Left ventricle myocardium inferior (tissue), 1 donor: ENCODE measurements at regions not wholly inside any gene's neighbourhood (a gene's known extent, or its start where the extent isn't known, plus 50 kb on each side); places are given as distances from the start of the nearest gene placed in this dataset.

Experiments used
- DNase-seq: peaks from one replicate; pipeline ENCODE4 v3.0.0-alpha.2; 2020
- H3K27ac ChIP-seq: fragments of 200-600 bp; replicated peaks from 2 replicates; pipeline ENCODE4 v1.8.0; 2021
- H3K27me3 ChIP-seq: fragments of 200-600 bp; 2 replicates; pipeline ENCODE4 v1.8.0; 2021; ENCODE audit warnings: low read depth
- H3K36me3 ChIP-seq: fragments of 200-600 bp; 2 replicates; pipeline ENCODE4 v1.8.0; 2021
- H3K4me1 ChIP-seq: fragments of 200-600 bp; 2 replicates; pipeline ENCODE4 v1.8.0; 2021
- H3K4me3 ChIP-seq: fragments of 200-600 bp; 2 replicates; pipeline ENCODE4 v1.8.0; 2021; ENCODE audit warnings: mild to moderate bottlenecking, moderate library complexity
- H3K9me3 ChIP-seq: fragments of 200-600 bp; replicated peaks from 2 replicates; pipeline ENCODE4 v1.8.0; 2021
- intact Hi-C: fragments of 100-400 bp; cut with micrococcal nuclease; formaldehyde crosslinking; loops from one replicate; pipeline ENCODE4 v1.11.0; 2022
- TF ChIP-seq, protein P1 (sequence below): fragments of 200-600 bp; IDR thresholded peaks from 2 replicates; pipeline ENCODE4 v1.8.0; 2021; ENCODE audit warnings: antibody characterized with exemption, mild to moderate bottlenecking, borderline replicate concordance
- donor health status: DM: no; HTN: yes; CAD: no; lungs with severe emphysema.

- Histone ChIP-seq H3K9me3 (no peaks in the 10 kb centered on the region), H3K27ac (no peak overlapping the region), H3K36me3 (no peaks in the 10 kb centered on the region), H3K27me3 (no peaks in the 10 kb centered on the region), H3K4me1 (no peaks in the 10 kb centered on the region), H3K4me3 (no peak overlapping the region)
- no peak for DNase-seq
- intact Hi-C loops: no loop called here
- TF ChIP-seq, protein P1, sequence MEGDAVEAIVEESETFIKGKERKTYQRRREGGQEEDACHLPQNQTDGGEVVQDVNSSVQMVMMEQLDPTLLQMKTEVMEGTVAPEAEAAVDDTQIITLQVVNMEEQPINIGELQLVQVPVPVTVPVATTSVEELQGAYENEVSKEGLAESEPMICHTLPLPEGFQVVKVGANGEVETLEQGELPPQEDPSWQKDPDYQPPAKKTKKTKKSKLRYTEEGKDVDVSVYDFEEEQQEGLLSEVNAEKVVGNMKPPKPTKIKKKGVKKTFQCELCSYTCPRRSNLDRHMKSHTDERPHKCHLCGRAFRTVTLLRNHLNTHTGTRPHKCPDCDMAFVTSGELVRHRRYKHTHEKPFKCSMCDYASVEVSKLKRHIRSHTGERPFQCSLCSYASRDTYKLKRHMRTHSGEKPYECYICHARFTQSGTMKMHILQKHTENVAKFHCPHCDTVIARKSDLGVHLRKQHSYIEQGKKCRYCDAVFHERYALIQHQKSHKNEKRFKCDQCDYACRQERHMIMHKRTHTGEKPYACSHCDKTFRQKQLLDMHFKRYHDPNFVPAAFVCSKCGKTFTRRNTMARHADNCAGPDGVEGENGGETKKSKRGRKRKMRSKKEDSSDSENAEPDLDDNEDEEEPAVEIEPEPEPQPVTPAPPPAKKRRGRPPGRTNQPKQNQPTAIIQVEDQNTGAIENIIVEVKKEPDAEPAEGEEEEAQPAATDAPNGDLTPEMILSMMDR: no peak
These were observed 590.7 kb downstream of the ACTL7B start for GRCh38 chr9:108265065-108265464.

DNA sequence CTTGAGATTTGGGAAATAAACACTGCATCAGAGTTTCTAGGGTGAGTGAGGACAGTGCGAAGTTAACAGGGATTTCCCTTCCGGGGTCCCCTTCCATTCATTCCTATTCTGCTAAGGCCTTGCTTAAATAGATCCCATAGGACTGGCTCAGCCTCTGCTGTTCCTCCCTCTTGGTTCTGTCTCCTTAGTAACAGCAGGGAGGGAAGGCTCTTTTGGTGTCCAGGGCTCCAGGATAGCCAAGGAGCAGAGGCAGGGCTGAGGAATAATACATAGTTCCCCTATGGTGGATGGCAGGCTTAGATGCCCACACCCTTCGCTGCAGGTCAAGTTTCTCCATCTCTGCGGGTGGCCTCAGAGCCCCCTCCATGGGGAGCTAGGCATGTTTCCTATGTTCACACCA, 591.7 kb downstream of the ACTL7B start:
- no peaks in the 10 kb centered on the region for H3K27me3 ChIP-seq
- no peaks in the 10 kb centered on the region for H3K36me3 ChIP-seq
- no peak overlapping the region for H3K27ac ChIP-seq
- H3K9me3 ChIP-seq: no peaks in the 10 kb centered on the region
- no peak overlapping the region for H3K4me3 ChIP-seq
- intact Hi-C loops: no loop called here
- TF ChIP-seq, protein P1: no peak
- no peaks in the 10 kb centered on the region for H3K4me1 ChIP-seq
- DNase-seq: no peak

GRCh38 chr9:108262836-108263235, 593.0 kb downstream of the ACTL7B start:
- no peak for DNase-seq
- Histone ChIP-seq H3K27me3 (no peaks in the 10 kb centered on the region), H3K27ac (no peak overlapping the region), H3K4me3 (no peak overlapping the region), H3K9me3 (no peaks in the 10 kb centered on the region), H3K4me1 (no peaks in the 10 kb centered on the region), H3K36me3 (no peaks in the 10 kb centered on the region)
- TF ChIP-seq, protein P1: no peak
- intact Hi-C loops: no loop called here

DNA sequence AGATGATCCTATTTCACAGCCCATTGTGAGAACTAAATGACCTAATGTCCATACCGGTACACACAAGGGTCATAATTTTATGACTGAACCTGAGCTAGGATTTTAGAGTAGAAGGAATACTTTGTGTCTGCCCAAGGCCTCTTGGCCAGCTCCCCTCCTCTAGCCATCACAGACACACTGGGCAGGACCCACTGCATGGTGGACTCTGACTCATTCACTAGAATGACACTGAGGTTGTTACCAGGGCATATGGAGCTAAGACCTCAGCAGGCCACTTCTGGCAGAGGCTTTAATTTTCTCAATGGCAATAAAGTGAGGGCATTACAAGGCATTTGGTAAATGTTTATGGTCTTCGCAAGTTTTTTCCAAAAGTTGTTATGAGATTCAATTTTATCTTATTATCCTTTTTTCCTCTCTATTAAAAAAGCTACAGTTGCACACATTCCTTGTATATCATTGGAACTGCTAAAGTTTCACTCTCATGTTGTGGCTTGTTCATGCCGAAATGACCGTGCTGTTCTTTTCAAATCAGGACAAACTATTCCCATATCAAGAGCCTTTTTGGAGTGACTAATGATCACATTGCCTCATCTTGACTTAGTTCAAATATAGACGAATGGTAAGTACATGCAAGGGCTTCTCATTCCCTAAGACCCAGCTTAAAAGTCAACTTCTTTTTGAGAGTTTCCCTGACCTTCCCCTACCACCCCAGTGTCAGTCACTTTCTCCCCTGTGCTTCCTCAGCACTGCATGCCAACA, 595.7 kb downstream of the ACTL7B start:
- no peaks in the 10 kb centered on the region for H3K4me1 ChIP-seq
- intact Hi-C loops: no loop called here
- DNase-seq: no peak
- TF ChIP-seq, protein P1: no peak
- no peak overlapping the region for H3K4me3 ChIP-seq
- no peaks in the 10 kb centered on the region for H3K36me3 ChIP-seq
- H3K9me3 ChIP-seq: no peaks in the 10 kb centered on the region
- no peaks in the 10 kb centered on the region for H3K27me3 ChIP-seq
- H3K27ac ChIP-seq: no peak overlapping the region

DNA sequence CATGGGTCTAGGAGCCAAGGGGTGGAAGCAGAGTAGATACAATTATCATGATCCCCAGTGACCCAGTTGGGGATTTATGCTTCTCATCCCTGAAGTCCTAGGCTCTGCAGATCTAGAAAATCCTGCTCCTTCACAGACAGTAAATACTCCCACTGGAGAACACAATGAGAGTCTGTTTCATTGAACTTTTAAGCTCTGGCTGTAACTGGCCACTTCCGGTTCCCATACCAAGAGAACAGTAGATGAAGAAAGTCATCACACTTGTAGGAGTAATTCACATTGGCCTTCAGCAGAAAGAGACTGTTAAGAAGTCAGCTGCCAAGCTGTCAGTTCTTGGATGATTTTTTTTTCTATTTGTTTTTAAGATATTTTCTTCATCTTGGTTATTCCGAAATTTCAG, 597.1 kb downstream of the ACTL7B start:
- Histone ChIP-seq H3K27ac (no peak overlapping the region), H3K9me3 (no peaks in the 10 kb centered on the region), H3K4me1 (no peaks in the 10 kb centered on the region), H3K36me3 (no peaks in the 10 kb centered on the region), H3K4me3 (no peak overlapping the region), H3K27me3 (no peaks in the 10 kb centered on the region)
- no peak for DNase-seq
- TF ChIP-seq, protein P1: no peak
- intact Hi-C loops: no loop called here
